ENCODE measurements at regions not wholly inside any gene's neighbourhood (a gene's known extent, or its start where the extent isn't known, plus 50 kb on each side); places are given as distances from the start of the nearest gene placed in this dataset.
"Not testable (repeated sequence)": the region's sequence is repeated elsewhere in the genome, so short reads cannot be mapped to it uniquely, and the experiment has no call there.

- DNase-seq = no peak
Observed at GRCh38 chr12:45490232-45490881, 239.1 kb upstream of the ARID2 start.

GRCh38 chr12:45494279-45494678 lies 235.2 kb upstream of the ARID2 start:
- DNase-seq = no peak

GRCh38 chr12:45498645-45499044 lies 230.9 kb upstream of the ARID2 start:
- no peak for DNase-seq

- DNase-seq = no peak
Observed at GRCh38 chr12:45502481-45503128, 226.9 kb upstream of the ARID2 start.

GRCh38 chr12:45503899-45504298 lies 225.6 kb upstream of the ARID2 start:
- DNase-seq = no peak

GRCh38 chr12:45504316-45505010 lies 225.0 kb upstream of the ARID2 start:
- no peak for DNase-seq

GRCh38 chr12:45509187-45509586 lies 220.3 kb upstream of the ARID2 start:
- peak; percentile 7 for DNase-seq

GRCh38 chr12:45509621-45510020 lies 219.9 kb upstream of the ARID2 start:
- DNase-seq = no peak

GRCh38 chr12:45517381-45517780 lies 212.1 kb upstream of the ARID2 start:
- no peak for DNase-seq

- peak; percentile 76 for DNase-seq
Observed at GRCh38 chr12:45518291-45519235, 210.9 kb upstream of the ARID2 start.

GRCh38 chr12:45522227-45522626 lies 207.3 kb upstream of the ARID2 start:
- no peak for DNase-seq

- not testable (repeated sequence) for DNase-seq
Observed at GRCh38 chr12:45526823-45527222, 202.7 kb upstream of the ARID2 start.

- no peak for DNase-seq
Observed at GRCh38 chr12:45532113-45532512, 197.4 kb upstream of the ARID2 start.

GRCh38 chr12:45535610-45536180 lies 193.8 kb upstream of the ARID2 start:
- DNase-seq = no peak

GRCh38 chr12:45536284-45536683 lies 193.2 kb upstream of the ARID2 start:
- DNase-seq = no peak

GRCh38 chr12:45540661-45541341 lies 188.7 kb upstream of the ARID2 start:
- no peak for DNase-seq

- DNase-seq = peak; percentile 78
Observed at GRCh38 chr12:45543887-45544286, 185.6 kb upstream of the ARID2 start.

GRCh38 chr12:45546545-45546944 lies 183.0 kb upstream of the ARID2 start:
- no peak for DNase-seq

- DNase-seq = no peak
Observed at GRCh38 chr12:45547132-45547531, 182.4 kb upstream of the ARID2 start.

GRCh38 chr12:45547822-45548221 lies 181.7 kb upstream of the ARID2 start:
- DNase-seq = no peak

- DNase-seq = no peak
Observed at GRCh38 chr12:45548426-45548825, 181.1 kb upstream of the ARID2 start.

GRCh38 chr12:45549337-45549902 lies 180.1 kb upstream of the ARID2 start:
- no peak for DNase-seq
